H1 (cell line): ENCODE measurements at regions not wholly inside any gene's neighbourhood (a gene's known extent, or its start where the extent isn't known, plus 50 kb on each side); places are given as distances from the start of the nearest gene placed in this dataset.

ENCODE experiments used
- CTCF ChIA-PET: fragments of 300-600 bp; sonication (Branson Sonifier 250); formaldehyde crosslinking; loops from one replicate; lab custom pipeline; 2021; ENCODE audit not compliant: partially characterized antibody; lab: Charles Lee
- POLR2A ChIA-PET: fragments of 300-600 bp; sonication (Branson Sonifier 250); formaldehyde crosslinking; loops from one replicate; lab custom pipeline; 2021; ENCODE audit warnings: inconsistent platforms; ENCODE audit not compliant: partially characterized antibody; lab: Charles Lee
- DNase-seq, 2 experiments: peaks; one replicate each; pipeline versions ENCODE4 v3.0.0 to v3.0.0-alpha.2; 2010 to 2022; ENCODE audit warnings: low spot score in 2 of 2, low read depth in 1 of 2, mixed read lengths in 1 of 2
- FAIRE-seq: peaks from 2 replicates; lab custom pipeline; 2011; peaks lifted over from hg19 to GRCh38; lab: Jason Lieb, UNC
- H2AFZ ChIP-seq: 2 replicates; pipeline ENCODE4 v1.8.1; 2012; ENCODE audit warnings: low read length, inconsistent platforms
- H2AK5ac ChIP-seq: 2 replicates; pipeline ENCODE4 v1.6.1; 2013; ENCODE audit warnings: low read depth, low read length
- H2BK120ac ChIP-seq: replicated peaks from 2 replicates; pipeline ENCODE3; 2013; ENCODE audit warnings: low read depth, low read length, inconsistent platforms
- H2BK12ac ChIP-seq: 2 replicates; pipeline ENCODE4 v1.6.1; 2013; ENCODE audit warnings: low read depth, low read length
- H2BK15ac ChIP-seq: 2 replicates; pipeline ENCODE4 v1.6.1; 2013; ENCODE audit warnings: low read length
- H2BK20ac ChIP-seq: 2 replicates; pipeline ENCODE4 v1.6.1; 2013; ENCODE audit warnings: low read length
- H2BK5ac ChIP-seq: 2 replicates; pipeline ENCODE4 v1.6.1; 2013; ENCODE audit warnings: low read depth, low read length
- H3K14ac ChIP-seq: 2 replicates; pipeline ENCODE4 v1.6.1; 2013; ENCODE audit warnings: inconsistent platforms; ENCODE audit not compliant: insufficient read length
- H3K18ac ChIP-seq: 2 replicates; pipeline ENCODE4 v1.6.1; 2013; ENCODE audit warnings: low read length; ENCODE audit errors: extremely low read depth
- H3K23ac ChIP-seq: 2 replicates; pipeline ENCODE4 v1.6.1; 2013; ENCODE audit warnings: inconsistent platforms; ENCODE audit not compliant: insufficient read length
- H3K23me2 ChIP-seq: 2 replicates; pipeline ENCODE4 v1.6.1; 2013; ENCODE audit warnings: low read depth, low read length
- H3K27ac ChIP-seq: 2 replicates; pipeline ENCODE4 v1.6.1; 2011; ENCODE audit warnings: low read depth, low read length, inconsistent platforms
- H3K27me3 ChIP-seq, 4 experiments: replicated peaks in 1 of 4; 1 replicate in 1 of 4; 2 replicates in 3 of 4; pipeline versions ENCODE4 v1.6.1 to v1.8.1; 2011 to 2013; ENCODE audit warnings: low read length in 3 of 4, mild to moderate bottlenecking in 3 of 4, inconsistent platforms in 2 of 4, mixed read lengths in 2 of 4, moderate library complexity in 1 of 4; ENCODE audit not compliant: control insufficient read depth in 3 of 4, insufficient read depth in 3 of 4; ENCODE audit errors: extremely low read depth in 1 of 4
- H3K36me3 ChIP-seq, 4 experiments: 2 replicates each; pipeline versions ENCODE4 v1.6.1 to v1.8.1; 2011 to 2013; ENCODE audit warnings: mild to moderate bottlenecking in 4 of 4, low read length in 3 of 4, moderate library complexity in 2 of 4, control low read depth in 1 of 4, inconsistent platforms in 1 of 4; ENCODE audit not compliant: insufficient read depth in 4 of 4, control insufficient read depth in 2 of 4
- H3K4ac ChIP-seq: replicated peaks from 2 replicates; pipeline ENCODE3; 2013; ENCODE audit warnings: low read length, low read depth, mixed read lengths, inconsistent platforms; ENCODE audit not compliant: insufficient read length
- H3K4me1 ChIP-seq, 4 experiments: replicated peaks in 1 of 4; 1 replicate in 1 of 4; 2 replicates in 3 of 4; pipeline versions ENCODE4 v1.6.1 to v1.8.1; 2011 to 2013; ENCODE audit warnings: low read length in 3 of 4, inconsistent platforms in 2 of 4, mixed read lengths in 1 of 4; ENCODE audit not compliant: insufficient read depth in 4 of 4, control insufficient read depth in 3 of 4
- H3K4me2 ChIP-seq, 2 experiments: 2 replicates each; pipeline versions ENCODE4 v1.6.1 to v1.8.1; 2011 to 2013; ENCODE audit warnings: low read depth in 2 of 2, low read length in 2 of 2, control low read depth in 1 of 2, inconsistent platforms in 1 of 2, mild to moderate bottlenecking in 1 of 2; ENCODE audit not compliant: insufficient read depth in 1 of 2
- H3K4me3 ChIP-seq, 4 experiments: fragments of 200-600, 300-600 bp in 1 of 4; sonication (generic), shearing (Covaris generic), sonication (Bioruptor Twin) in 1 of 4; 2 replicates each; pipeline versions ENCODE4 v1.5.1 to v1.8.1; 2011 to 2016; ENCODE audit warnings: low read length in 4 of 4, low read depth in 3 of 4, control low read depth in 2 of 4, inconsistent platforms in 2 of 4, mild to moderate bottlenecking in 2 of 4, mixed read lengths in 1 of 4, moderate library complexity in 1 of 4; ENCODE audit not compliant: insufficient read depth in 2 of 4; ENCODE audit errors: extremely low read depth in 1 of 4
- H3K56ac ChIP-seq: replicated peaks from 2 replicates; pipeline ENCODE3; 2013; ENCODE audit warnings: low read depth, mild to moderate bottlenecking, mixed read lengths, low read length, inconsistent platforms; ENCODE audit not compliant: insufficient read length
- H3K79me1 ChIP-seq: 2 replicates; pipeline ENCODE4 v1.6.1; 2013; ENCODE audit warnings: low read depth, low read length, control low read depth
- H3K79me2 ChIP-seq, 2 experiments: 2 replicates each; pipeline versions ENCODE4 v1.6.1 to v1.8.1; 2012 to 2013; ENCODE audit warnings: low read length in 2 of 2, mild to moderate bottlenecking in 2 of 2, inconsistent platforms in 1 of 2; ENCODE audit not compliant: insufficient read depth in 2 of 2, control insufficient read depth in 1 of 2
- H3K9ac ChIP-seq, 4 experiments: replicated peaks in 1 of 4; 1 replicate in 1 of 4; 2 replicates in 3 of 4; pipeline versions ENCODE4 v1.6.1 to v1.8.1; 2011 to 2013; ENCODE audit warnings: low read depth in 3 of 4, low read length in 3 of 4, control low read depth in 2 of 4, mild to moderate bottlenecking in 2 of 4, moderate library complexity in 2 of 4, inconsistent platforms in 1 of 4; ENCODE audit errors: extremely low read depth in 1 of 4
- H3K9me3 ChIP-seq, 2 experiments: 2 replicates each; pipeline versions ENCODE4 v1.6.1 to v1.8.1; 2012 to 2013; ENCODE audit warnings: mild to moderate bottlenecking in 2 of 2, moderate library complexity in 2 of 2, control low read depth in 1 of 2, inconsistent platforms in 1 of 2, low read depth in 1 of 2, low read length in 1 of 2, mixed read lengths in 1 of 2; ENCODE audit not compliant: insufficient read depth in 2 of 2
- H4K20me1 ChIP-seq, 2 experiments: replicated peaks in 1 of 2; 2 replicates each; pipeline versions ENCODE3 to v1.8.1; 2011 to 2013; ENCODE audit warnings: inconsistent platforms in 2 of 2, low read length in 2 of 2, mild to moderate bottlenecking in 1 of 2; ENCODE audit not compliant: insufficient read depth in 2 of 2, control insufficient read depth in 1 of 2
- H4K5ac ChIP-seq: 2 replicates; pipeline ENCODE4 v1.6.1; 2013; ENCODE audit warnings: low read length, low read depth, mixed read lengths, inconsistent platforms; ENCODE audit not compliant: insufficient read length
- H4K8ac ChIP-seq: 2 replicates; pipeline ENCODE4 v1.8.0; 2013; ENCODE audit warnings: mild to moderate bottlenecking, moderate library complexity, low read length, inconsistent platforms; ENCODE audit not compliant: insufficient read depth; ENCODE audit errors: extremely low read depth
- H4K91ac ChIP-seq: replicated peaks from 2 replicates; pipeline ENCODE3; 2013; ENCODE audit warnings: low read length, mixed read lengths, inconsistent platforms; ENCODE audit not compliant: insufficient read length
- BRCA1 ChIP-seq: IDR thresholded peaks from 2 replicates; pipeline ENCODE4 v1.6.1; 2012; ENCODE audit warnings: low read depth, low read length, improper control_type of control experiment
- CBX5 ChIP-seq: fragments of 300-800, 300-1000 bp; sonication (generic); IDR thresholded peaks from 2 replicates; pipeline ENCODE4 v1.7.1; 2016; ENCODE audit warnings: antibody characterized with exemption, low read length, low read depth
- CBX8 ChIP-seq: fragments of 300-800, 300-1000 bp; sonication (generic); IDR thresholded peaks from 2 replicates; pipeline ENCODE4 v1.7.1; 2016; ENCODE audit warnings: low read depth, low read length, borderline replicate concordance
- EGR1 ChIP-seq: IDR thresholded peaks from 2 replicates; pipeline ENCODE4 v1.6.1; 2011; ENCODE audit warnings: low read depth, low read length, borderline replicate concordance
- JUN ChIP-seq: IDR thresholded peaks from 2 replicates; pipeline ENCODE4 v1.6.1; 2011; ENCODE audit warnings: low read depth, mild to moderate bottlenecking, improper control_type of control experiment, low read length
- JUND ChIP-seq: IDR thresholded peaks from 2 replicates; pipeline ENCODE4 v1.6.1; 2011; ENCODE audit warnings: mild to moderate bottlenecking, improper control_type of control experiment, low read length
- NANOG ChIP-seq: IDR thresholded peaks from 2 replicates; pipeline ENCODE4 v1.6.1; 2011; ENCODE audit warnings: low read length, low read depth, mild to moderate bottlenecking, inconsistent platforms; ENCODE audit not compliant: insufficient read depth, poor library complexity, severe bottlenecking
- SIN3A ChIP-seq, 2 experiments: IDR thresholded peaks in 1 of 2; conservative IDR thresholded peaks in 1 of 2; 2 replicates each; pipeline ENCODE4 v1.6.1; 2011 to 2012; ENCODE audit warnings: low read length in 2 of 2, improper control_type of control experiment in 1 of 2, low read depth in 1 of 2, mild to moderate bottlenecking in 1 of 2
- SRF ChIP-seq: IDR thresholded peaks from 2 replicates; pipeline ENCODE4 v1.6.1; 2011; ENCODE audit warnings: mild to moderate bottlenecking, low read depth, low read length, moderate library complexity
- SUZ12 ChIP-seq: fragments of 200-600 bp; sonication (generic); IDR thresholded peaks from 2 replicates; pipeline ENCODE4 v1.6.1; 2012; ENCODE audit warnings: mild to moderate bottlenecking, inconsistent platforms, low read length, moderate library complexity, mixed read lengths
- WGBS, 2 experiments: shearing (Covaris generic) in 1 of 2; methylation state at CpG; one replicate each; pipeline versions ENCODE4 v1.1.6 to v1.1.7; 2013 to 2015; ENCODE audit warnings: low lambda C conversion rate in 2 of 2, mixed read lengths in 2 of 2, inconsistent platforms in 1 of 2, low coverage in 1 of 2, missing lambda C conversion rate in 1 of 2; ENCODE audit not compliant: insufficient replicate concordance in 2 of 2, insufficient coverage in 1 of 2, insufficient read length in 1 of 2; ENCODE audit errors: extremely low coverage in 1 of 2, missing lambda C conversion rate in 1 of 2; 5-methylcytosine and 5-hydroxymethylcytosine counted together

DNA sequence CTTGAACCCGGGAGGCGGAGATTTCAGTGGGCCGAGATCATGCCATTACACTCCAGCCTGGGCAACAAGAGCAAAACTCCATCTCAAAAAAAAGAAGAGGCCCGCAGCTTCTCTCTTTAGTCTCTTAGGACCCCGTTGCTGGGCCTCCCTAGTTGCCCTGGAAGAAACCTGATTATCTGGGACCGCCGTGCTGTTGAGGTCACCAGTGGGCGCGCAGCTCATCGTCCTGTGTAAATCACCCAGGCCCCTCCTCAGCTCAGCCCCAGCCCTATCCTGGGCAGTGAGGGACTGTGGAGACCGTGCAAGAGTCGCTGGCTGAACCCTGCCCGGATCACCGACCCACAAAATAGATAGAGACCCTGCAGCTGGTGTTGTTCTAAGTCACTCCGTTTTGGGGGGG, 85.0 kb downstream of the UNCX start:
- H3K9ac ChIP-seq = no peak overlapping the region
- TF ChIP-seq SIN3A (conservative IDR thresholded peaks at IDR 0.05 in 1 of 2, IDR thresholded peaks at IDR 0.05 in 1 of 2; ENCODE audit: low read depth in 1 of 2, low read length in 2 of 2) = no peak
- TF ChIP-seq CBX8 = no peak
- no peak for TF ChIP-seq JUND
- no peak for TF ChIP-seq NANOG
- TF ChIP-seq JUN = no peak
- no peak for TF ChIP-seq BRCA1
- no peak for TF ChIP-seq CBX5
- no peak for TF ChIP-seq SUZ12
- TF ChIP-seq SRF = no peak
- no peak for TF ChIP-seq EGR1
- no peak overlapping the region for H3K27ac ChIP-seq
- H3K23me2 ChIP-seq = no peaks in the 10 kb centered on the region
- H2BK20ac ChIP-seq = no peak overlapping the region
- ChIA-PET POLR2A (interaction anchor here (1.0 kb wide), 1 partner anchor 8 kb away, joined by 3 read pairs; no protein-coding TSS in a partner anchor), CTCF (interaction anchor here (1.4 to 1.6 kb wide), 2 partner anchors 26 to 87 kb away, joined by 3 read pairs; no protein-coding TSS in a partner anchor)
- H2BK12ac ChIP-seq = no peak overlapping the region
- DNase-seq (no peak), FAIRE-seq (no peak)
- no peak overlapping the region for H2BK5ac ChIP-seq
- peaks cover 0 to 3% of the 10 kb centered on the region in 2 experiments for H4K20me1 ChIP-seq
- no peak overlapping the region for H3K4ac ChIP-seq
- no peak overlapping the region for H3K4me2 ChIP-seq
- WGBS, 2 experiments = 96% methylated on average over 14 of the region's 15 CpGs; no CpG with 5 or more reads in 1 of the 2 experiments
- H2AK5ac ChIP-seq = no peak overlapping the region
- no peak overlapping the region for H4K8ac ChIP-seq
- H3K56ac ChIP-seq = no peak overlapping the region
- H3K79me2 ChIP-seq = no peaks in the 10 kb centered on the region
- H3K18ac ChIP-seq = no peak overlapping the region
- H2BK15ac ChIP-seq = no peak overlapping the region
- H3K14ac ChIP-seq = no peak overlapping the region
- no peaks in the 10 kb centered on the region for H3K79me1 ChIP-seq
- H4K91ac ChIP-seq = no peak overlapping the region
- no peaks in the 10 kb centered on the region for H3K27me3 ChIP-seq
- no peaks in the 10 kb centered on the region for H3K9me3 ChIP-seq
- no peaks in the 10 kb centered on the region for H3K36me3 ChIP-seq
- H2AFZ ChIP-seq = no peak overlapping the region
- H2BK120ac ChIP-seq = no peak overlapping the region
- no peak overlapping the region for H4K5ac ChIP-seq
- H3K4me3 ChIP-seq = no peak overlapping the region
- no peaks in the 10 kb centered on the region; a peak in 3 of 7 replicates for H3K4me1 ChIP-seq
- no peak overlapping the region for H3K23ac ChIP-seq
